OCI-LY3 (cell line): ENCODE measurements at regions not wholly inside any gene's neighbourhood (a gene's known extent, or its start where the extent isn't known, plus 50 kb on each side); places are given as distances from the start of the nearest gene placed in this dataset.

Experiments
- EZH2phosphoT487 ChIP-seq: fragments of 200-600 bp; shearing (Covaris generic); IDR thresholded peaks from 2 replicates; pipeline ENCODE4 v1.6.1; 2018; ENCODE audit warnings: antibody characterized with exemption, mixed run types, low read depth
- TF ChIP-seq, protein P1 (sequence below): fragments of 200-600, 300-600 bp; sonication (generic); IDR thresholded peaks from 2 replicates; pipeline ENCODE4 v1.5.1; 2014; ENCODE audit warnings: antibody characterized with exemption, low read length, low read depth

DNA sequence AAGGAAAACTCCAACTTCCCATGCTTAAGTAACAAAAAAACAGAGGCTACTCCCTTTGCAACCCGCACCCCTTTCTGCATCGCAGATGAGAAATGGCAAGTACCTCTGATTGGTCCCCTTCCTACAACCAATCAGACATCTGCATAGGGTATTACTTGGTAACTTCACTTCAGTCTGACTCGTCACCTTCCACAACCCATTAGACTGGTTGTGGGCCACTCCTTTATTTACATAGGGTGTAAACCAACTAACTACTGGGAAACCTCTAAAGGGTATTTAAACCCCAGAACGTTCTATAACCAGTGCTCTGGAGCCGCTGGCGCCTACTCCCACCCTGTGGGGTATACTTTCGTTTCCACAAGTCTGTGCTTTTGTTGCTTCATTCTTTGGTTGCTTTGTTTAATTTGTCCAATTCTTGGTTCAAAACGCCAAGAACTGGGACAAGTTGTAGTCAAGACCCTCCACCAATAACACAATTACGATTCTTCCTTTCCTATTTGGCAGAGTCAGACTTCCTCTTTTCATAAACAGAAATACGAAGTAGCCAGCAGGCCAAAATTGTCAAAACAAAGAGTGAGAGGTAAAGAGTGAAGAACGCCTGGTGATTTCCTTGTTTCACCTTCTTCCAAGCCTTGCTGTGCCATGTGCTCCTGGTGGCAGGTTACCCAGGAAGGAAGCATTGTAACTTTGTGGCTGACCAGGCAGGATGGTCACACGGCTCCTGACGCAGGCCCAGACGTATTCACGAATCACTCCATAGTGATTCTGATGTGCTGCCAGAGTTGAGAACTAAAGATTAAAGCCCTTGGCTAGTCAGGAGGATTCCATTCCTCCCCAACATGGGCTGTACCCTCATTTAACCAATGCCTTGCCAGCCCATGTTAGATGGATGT is 477.4 kb downstream of the ARHGEF28 start:
- TF ChIP-seq, protein P1, sequence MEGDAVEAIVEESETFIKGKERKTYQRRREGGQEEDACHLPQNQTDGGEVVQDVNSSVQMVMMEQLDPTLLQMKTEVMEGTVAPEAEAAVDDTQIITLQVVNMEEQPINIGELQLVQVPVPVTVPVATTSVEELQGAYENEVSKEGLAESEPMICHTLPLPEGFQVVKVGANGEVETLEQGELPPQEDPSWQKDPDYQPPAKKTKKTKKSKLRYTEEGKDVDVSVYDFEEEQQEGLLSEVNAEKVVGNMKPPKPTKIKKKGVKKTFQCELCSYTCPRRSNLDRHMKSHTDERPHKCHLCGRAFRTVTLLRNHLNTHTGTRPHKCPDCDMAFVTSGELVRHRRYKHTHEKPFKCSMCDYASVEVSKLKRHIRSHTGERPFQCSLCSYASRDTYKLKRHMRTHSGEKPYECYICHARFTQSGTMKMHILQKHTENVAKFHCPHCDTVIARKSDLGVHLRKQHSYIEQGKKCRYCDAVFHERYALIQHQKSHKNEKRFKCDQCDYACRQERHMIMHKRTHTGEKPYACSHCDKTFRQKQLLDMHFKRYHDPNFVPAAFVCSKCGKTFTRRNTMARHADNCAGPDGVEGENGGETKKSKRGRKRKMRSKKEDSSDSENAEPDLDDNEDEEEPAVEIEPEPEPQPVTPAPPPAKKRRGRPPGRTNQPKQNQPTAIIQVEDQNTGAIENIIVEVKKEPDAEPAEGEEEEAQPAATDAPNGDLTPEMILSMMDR = no peak
- no peak for TF ChIP-seq EZH2phosphoT487
